ENCODE measurements at regions not wholly inside any gene's neighbourhood (a gene's known extent, or its start where the extent isn't known, plus 50 kb on each side); places are given as distances from the start of the nearest gene placed in this dataset.

- intact Hi-C loops (cut with micrococcal nuclease; ENCODE audit: unreplicated experiment): no loop called here
- no peaks in the 10 kb centered on the region for H3K36me3 ChIP-seq (ENCODE audit: control insufficient read depth, insufficient read depth, low read length)
- H3K27ac ChIP-seq (ENCODE audit: low read length): no peak overlapping the region
- no peak for ATAC-seq
- H3K4me3 ChIP-seq (ENCODE audit: low read depth in 2 of 2, low read length in 2 of 2): no peak overlapping the region
- H3K9me3 ChIP-seq (ENCODE audit: control insufficient read depth, insufficient read depth, low read depth, low read length): no peaks in the 10 kb centered on the region
- in situ Hi-C loops (cut with HindIII; ENCODE audit: low pct_unique_long_range_greater_than_20kb, low sequenced_read_pairs): no loop called here
- no peaks in the 10 kb centered on the region for H3K27me3 ChIP-seq (ENCODE audit: control insufficient read depth, insufficient read depth, low read length)
- no TSS peak for BruUV-seq (replicated peaks)
- H3K4me1 ChIP-seq (ENCODE audit: control insufficient read depth, insufficient read depth, low read length): no peaks in the 10 kb centered on the region
- TF ChIP-seq, protein P1, sequence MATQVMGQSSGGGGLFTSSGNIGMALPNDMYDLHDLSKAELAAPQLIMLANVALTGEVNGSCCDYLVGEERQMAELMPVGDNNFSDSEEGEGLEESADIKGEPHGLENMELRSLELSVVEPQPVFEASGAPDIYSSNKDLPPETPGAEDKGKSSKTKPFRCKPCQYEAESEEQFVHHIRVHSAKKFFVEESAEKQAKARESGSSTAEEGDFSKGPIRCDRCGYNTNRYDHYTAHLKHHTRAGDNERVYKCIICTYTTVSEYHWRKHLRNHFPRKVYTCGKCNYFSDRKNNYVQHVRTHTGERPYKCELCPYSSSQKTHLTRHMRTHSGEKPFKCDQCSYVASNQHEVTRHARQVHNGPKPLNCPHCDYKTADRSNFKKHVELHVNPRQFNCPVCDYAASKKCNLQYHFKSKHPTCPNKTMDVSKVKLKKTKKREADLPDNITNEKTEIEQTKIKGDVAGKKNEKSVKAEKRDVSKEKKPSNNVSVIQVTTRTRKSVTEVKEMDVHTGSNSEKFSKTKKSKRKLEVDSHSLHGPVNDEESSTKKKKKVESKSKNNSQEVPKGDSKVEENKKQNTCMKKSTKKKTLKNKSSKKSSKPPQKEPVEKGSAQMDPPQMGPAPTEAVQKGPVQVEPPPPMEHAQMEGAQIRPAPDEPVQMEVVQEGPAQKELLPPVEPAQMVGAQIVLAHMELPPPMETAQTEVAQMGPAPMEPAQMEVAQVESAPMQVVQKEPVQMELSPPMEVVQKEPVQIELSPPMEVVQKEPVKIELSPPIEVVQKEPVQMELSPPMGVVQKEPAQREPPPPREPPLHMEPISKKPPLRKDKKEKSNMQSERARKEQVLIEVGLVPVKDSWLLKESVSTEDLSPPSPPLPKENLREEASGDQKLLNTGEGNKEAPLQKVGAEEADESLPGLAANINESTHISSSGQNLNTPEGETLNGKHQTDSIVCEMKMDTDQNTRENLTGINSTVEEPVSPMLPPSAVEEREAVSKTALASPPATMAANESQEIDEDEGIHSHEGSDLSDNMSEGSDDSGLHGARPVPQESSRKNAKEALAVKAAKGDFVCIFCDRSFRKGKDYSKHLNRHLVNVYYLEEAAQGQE (IDR thresholded peaks at IDR 0.05; ENCODE audit: insufficient read depth in 1 of 2, low read depth in 2 of 2, low read length in 1 of 2): no peak
- TF ChIP-seq TCF7L2 (IDR thresholded peaks at IDR 0.05; ENCODE audit: low read depth, low read length) (no peak), SIN3A (IDR thresholded peaks at IDR 0.05; ENCODE audit: borderline replicate concordance, insufficient read depth, low read depth, low read length) (no peak)
- DNase-seq (ENCODE audit: low read depth, low spot score): no peak
- POLR2A ChIA-PET: no interaction called here
- CTCF ChIA-PET: no interaction called here
Observed at GRCh38 chr5:154140381-154140780, 50.2 kb upstream of the GALNT10 start.
